Left lung (tissue), 4 donors: ENCODE measurements at regions not wholly inside any gene's neighbourhood (a gene's known extent, or its start where the extent isn't known, plus 50 kb on each side); places are given as distances from the start of the nearest gene placed in this dataset.
A peak's percentile ranks its signal among the peaks of the same experiment; 100 is the strongest.

Experiments
- ATAC-seq: fragments of 200-7000 bp; cut with Tn5 transposase; one replicate; pipeline ENCODE4 v1.9.1; 2020; ENCODE audit warnings: moderate library complexity
- DNase-seq, 4 donors: peaks; one replicate each; pipeline ENCODE4 v3.0.0-alpha.2; 2013 to 2020
- H3K27ac ChIP-seq, 2 donors: fragments of 200-600 bp; sonication (generic) in 1 of 2; one replicate each; pipeline versions ENCODE4 v1.5.0 to v1.8.0; 2020 to 2021
- H3K27me3 ChIP-seq, 2 donors: fragments of 200-600 bp; sonication (generic) in 1 of 2; one replicate each; pipeline versions ENCODE4 v1.5.0 to v1.8.0; 2020 to 2021
- H3K36me3 ChIP-seq, 2 donors: fragments of 200-600 bp; sonication (generic) in 1 of 2; one replicate each; pipeline versions ENCODE4 v1.5.0 to v1.8.0; 2020 to 2021
- H3K4me1 ChIP-seq, 2 donors: fragments of 200-600 bp; one replicate each; pipeline ENCODE4 v1.8.0; 2021
- H3K4me3 ChIP-seq, 2 donors: fragments of 200-600 bp; sonication (generic) in 1 of 2; one replicate each; pipeline versions ENCODE4 v1.5.0 to v1.8.0; 2020 to 2021; ENCODE audit warnings: mild to moderate bottlenecking in 1 of 2
- H3K9me3 ChIP-seq, 2 donors: fragments of 200-600 bp; sonication (generic) in 1 of 2; one replicate each; pipeline versions ENCODE4 v1.5.0 to v1.8.0; 2020 to 2021
- CTCF ChIP-seq, 2 donors: fragments of 200-600 bp; sonication (generic) in 1 of 2; IDR thresholded peaks; one replicate each; pipeline versions ENCODE4 v1.5.0 to v1.8.0; 2021; ENCODE audit warnings: antibody characterized with exemption in 2 of 2
- intact Hi-C, 2 donors: fragments of 100-400 bp; cut with DNase I; formaldehyde crosslinking; loops; one replicate each; pipeline versions ENCODE4 v1.11.2 to v1.14.2; 2022
- donor health status: DM: no; HTN: yes; CAD: no.
- donor health status: DM: no; HTN: no; CAD: no.

GRCh38 chr5:143599474-143599873 lies 196.0 kb upstream of the NR3C1 start:
- H3K9me3 ChIP-seq: no peaks in the 10 kb centered on the region
- no peaks in the 10 kb centered on the region for H3K36me3 ChIP-seq
- no peak overlapping the region for H3K27ac ChIP-seq
- no peak for DNase-seq
- H3K27me3 ChIP-seq: no peaks in the 10 kb centered on the region
- intact Hi-C loops: no loop called here
- ATAC-seq: no peak
- H3K4me3 ChIP-seq: no peak overlapping the region
- H3K4me1 ChIP-seq: peaks cover 3 to 35% of the 10 kb centered on the region in 2 donors
- no peak for TF ChIP-seq CTCF (IDR thresholded peaks at IDR 0.05)

- Histone ChIP-seq H3K4me1 (peaks cover 3 to 18% of the 10 kb centered on the region in 2 donors), H3K9me3 (no peaks in the 10 kb centered on the region), H3K4me3 (no peak overlapping the region), H3K36me3 (no peaks in the 10 kb centered on the region), H3K27ac (no peak overlapping the region), H3K27me3 (no peaks in the 10 kb centered on the region)
- TF ChIP-seq CTCF (IDR thresholded peaks at IDR 0.05): no peak
- DNase-seq (no peak), ATAC-seq (no peak)
- intact Hi-C loops: no loop called here
Observed at GRCh38 chr5:143596824-143597223, 193.3 kb upstream of the NR3C1 start.

GRCh38 chr5:143594902-143595818 lies 191.7 kb upstream of the NR3C1 start:
- H3K9me3 ChIP-seq: no peaks in the 10 kb centered on the region
- no peak for DNase-seq
- H3K4me3 ChIP-seq: no peak overlapping the region
- H3K36me3 ChIP-seq: no peaks in the 10 kb centered on the region
- H3K4me1 ChIP-seq: peaks cover 3 to 4% of the 10 kb centered on the region in 2 donors
- intact Hi-C loops: no loop called here
- ATAC-seq: peak; percentile 42
- H3K27ac ChIP-seq: no peak overlapping the region
- TF ChIP-seq CTCF (IDR thresholded peaks at IDR 0.05): no peak
- H3K27me3 ChIP-seq: no peaks in the 10 kb centered on the region

GRCh38 chr5:143593723-143594122 lies 190.2 kb upstream of the NR3C1 start:
- ATAC-seq (no peak), DNase-seq (no peak)
- TF ChIP-seq CTCF (IDR thresholded peaks at IDR 0.05): no peak
- Histone ChIP-seq H3K9me3 (no peaks in the 10 kb centered on the region), H3K4me3 (no peak overlapping the region), H3K27me3 (no peaks in the 10 kb centered on the region), H3K4me1 (peaks cover 3 to 4% of the 10 kb centered on the region in 2 donors), H3K27ac (no peak overlapping the region), H3K36me3 (no peaks in the 10 kb centered on the region)
- intact Hi-C loops: no loop called here

GRCh38 chr5:143592648-143593047 lies 189.2 kb upstream of the NR3C1 start:
- H3K4me1 ChIP-seq: peaks cover 3 to 4% of the 10 kb centered on the region in 2 donors
- no peaks in the 10 kb centered on the region for H3K9me3 ChIP-seq
- no peaks in the 10 kb centered on the region for H3K36me3 ChIP-seq
- no peaks in the 10 kb centered on the region for H3K27me3 ChIP-seq
- intact Hi-C loops: no loop called here
- TF ChIP-seq CTCF (IDR thresholded peaks at IDR 0.05): no peak
- no peak overlapping the region for H3K27ac ChIP-seq
- H3K4me3 ChIP-seq: no peak overlapping the region
- ATAC-seq: peak; percentile 26
- DNase-seq: no peak
